Stimulated activated CD4-positive, alpha-beta T cell treated with anti-CD3 and anti-CD28 coated beads, Interleukin-12 subunit alpha, Interleukin-12 subunit beta, amount 100 ng/mL, for 24 hours (primary cell): ENCODE measurements at regions not wholly inside any gene's neighbourhood (a gene's known extent, or its start where the extent isn't known, plus 50 kb on each side); places are given as distances from the start of the nearest gene placed in this dataset.
"Not testable (repeated sequence)": the region's sequence is repeated elsewhere in the genome, so short reads cannot be mapped to it uniquely, and the experiment has no call there.

Experiments used
- DNase-seq, 2 experiments: peaks; one replicate each; pipeline ENCODE4 v3.0.0-alpha.2; 2020; ENCODE audit warnings: low read depth in 2 of 2

GRCh38 chr17:68701046-68701445 is 99.9 kb upstream of the FAM20A start:
- no peak for DNase-seq

GRCh38 chr17:68700421-68700820 is 99.3 kb upstream of the FAM20A start:
- DNase-seq, result no peak

- DNase-seq, result no peak
These were observed 98.8 kb upstream of the FAM20A start for GRCh38 chr17:68699936-68700335.

GRCh38 chr17:68698746-68699145 is 97.6 kb upstream of the FAM20A start:
- DNase-seq, result no peak

GRCh38 chr17:68697850-68698361 is 96.7 kb upstream of the FAM20A start:
- no peak for DNase-seq

- DNase-seq, result no peak
These were observed 94.5 kb upstream of the FAM20A start for GRCh38 chr17:68695659-68696058.

- no peak for DNase-seq
These were observed 93.8 kb upstream of the FAM20A start for GRCh38 chr17:68694791-68695485.

GRCh38 chr17:68693896-68694295 is 92.7 kb upstream of the FAM20A start:
- DNase-seq, result no peak

GRCh38 chr17:68693466-68693865 is 92.3 kb upstream of the FAM20A start:
- no peak for DNase-seq

GRCh38 chr17:68686108-68686988 is 85.2 kb upstream of the FAM20A start:
- no peak for DNase-seq

- no peak for DNase-seq
These were observed 83.8 kb upstream of the FAM20A start for GRCh38 chr17:68684949-68685357.

- DNase-seq, result no peak
These were observed 81.7 kb upstream of the FAM20A start for GRCh38 chr17:68682903-68683302.

- no peak for DNase-seq
These were observed 78.7 kb upstream of the FAM20A start for GRCh38 chr17:68679882-68680281.

GRCh38 chr17:68676856-68677255 is 75.7 kb upstream of the FAM20A start:
- no peak for DNase-seq

- no peak for DNase-seq
These were observed 74.6 kb upstream of the FAM20A start for GRCh38 chr17:68675723-68676122.

GRCh38 chr17:68674029-68674925 is 73.1 kb upstream of the FAM20A start:
- no peak for DNase-seq

GRCh38 chr17:68670967-68671693 is 70.0 kb upstream of the FAM20A start:
- DNase-seq, result no peak

GRCh38 chr17:68666438-68666837 is 65.3 kb upstream of the FAM20A start:
- DNase-seq, result not testable (repeated sequence)

GRCh38 chr17:68665373-68665772 is 64.2 kb upstream of the FAM20A start:
- no peak for DNase-seq

GRCh38 chr17:68662479-68662878 is 61.3 kb upstream of the FAM20A start:
- no peak for DNase-seq

- DNase-seq, result no peak
These were observed 60.9 kb upstream of the FAM20A start for GRCh38 chr17:68662037-68662432.
